NCI-H2227 (cell line): ENCODE measurements at regions not wholly inside any gene's neighbourhood (a gene's known extent, or its start where the extent isn't known, plus 50 kb on each side); places are given as distances from the start of the nearest gene placed in this dataset.

Experiments
- DNase-seq: peaks from one replicate; lab custom pipeline; 2025; ENCODE audit not compliant: unreplicated experiment; lab: John Stamatoyannopoulos, UW

- DNase-seq: no peak
Observed at GRCh38 chr9:87818308-87818707, 64.4 kb upstream of the SPATA31E1 start.

GRCh38 chr9:87824216-87824875 lies 58.3 kb upstream of the SPATA31E1 start:
- no peak for DNase-seq

GRCh38 chr9:87824886-87825285 lies 57.8 kb upstream of the SPATA31E1 start:
- DNase-seq: no peak

DNA sequence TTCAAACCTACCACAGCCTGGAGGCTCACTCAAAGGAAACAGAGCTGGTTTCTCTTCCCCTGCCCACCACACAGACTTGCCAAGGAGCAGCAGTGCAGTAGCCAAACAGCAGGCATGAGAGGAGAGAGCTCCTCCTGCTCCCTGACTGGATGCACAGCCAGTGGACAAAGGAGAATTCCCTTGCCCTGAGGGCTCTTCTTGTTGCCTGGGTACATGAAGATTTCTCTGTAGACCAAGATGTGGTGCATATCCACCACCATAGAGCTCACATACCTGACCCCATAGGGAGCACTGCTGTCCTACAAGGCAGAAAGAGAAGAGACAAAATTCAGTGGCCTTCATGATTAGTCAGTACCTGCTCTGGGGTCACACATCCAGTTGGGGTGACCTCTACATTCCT lies 56.3 kb upstream of the SPATA31E1 start:
- DNase-seq: no peak

- DNase-seq: no peak
Observed at GRCh38 chr9:87827341-87827740, 55.3 kb upstream of the SPATA31E1 start.

DNA sequence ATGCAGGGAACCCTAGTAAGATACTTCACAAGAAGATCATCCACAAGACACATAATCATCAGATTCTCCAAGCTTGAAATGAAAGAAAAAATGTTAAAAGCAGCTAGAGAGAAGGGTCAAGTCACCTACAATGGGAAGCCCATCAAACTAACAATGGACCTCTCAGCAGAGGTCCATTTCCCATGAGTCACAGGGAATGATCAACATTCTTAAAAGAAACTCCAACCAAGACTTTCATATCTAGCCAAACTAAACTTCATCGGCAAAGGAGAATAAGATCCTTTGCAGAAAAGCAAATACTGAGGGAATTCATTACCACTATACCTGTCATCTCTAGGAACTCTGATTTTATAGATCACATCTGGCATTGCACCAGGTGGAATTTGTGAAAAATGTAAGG lies 52.9 kb upstream of the SPATA31E1 start:
- DNase-seq: no peak

GRCh38 chr9:87830446-87830845 lies 52.2 kb upstream of the SPATA31E1 start:
- DNase-seq: no peak

DNA sequence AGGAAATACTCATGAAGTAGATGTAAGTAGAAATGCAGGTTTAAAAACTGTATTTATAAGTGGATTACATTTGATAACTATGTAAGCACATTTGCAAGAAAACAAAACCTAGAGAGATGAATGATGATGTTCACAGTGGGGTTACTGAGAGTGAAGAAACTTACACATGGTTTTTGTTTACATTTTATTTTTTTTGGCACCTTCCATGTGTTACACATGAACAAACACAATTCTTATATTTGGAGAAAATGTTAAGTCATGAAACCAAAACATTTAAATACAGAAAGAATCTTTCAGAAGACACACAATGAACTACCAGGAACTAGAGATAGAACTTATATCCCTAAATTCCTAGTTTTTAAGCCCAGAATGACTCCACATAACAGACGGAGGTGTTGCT lies 51.5 kb upstream of the SPATA31E1 start:
- no peak for DNase-seq
